Progenitor cell of endocrine pancreas (in vitro differentiated cells): ENCODE measurements at regions not wholly inside any gene's neighbourhood (a gene's known extent, or its start where the extent isn't known, plus 50 kb on each side); places are given as distances from the start of the nearest gene placed in this dataset.

Experiments used
- DNase-seq: peaks from one replicate; pipeline ENCODE4 v3.0.0; 2021; ENCODE audit warnings: low spot score; ENCODE audit not compliant: unreplicated experiment
- H3K27ac Mint-ChIP-seq: 2 replicates; pipeline ENCODE4 v1.8.0; 2021; ENCODE audit warnings: mild to moderate bottlenecking, moderate library complexity, mixed read lengths
- H3K27me3 Mint-ChIP-seq: 2 replicates; pipeline ENCODE4 v1.8.0; 2021; ENCODE audit warnings: mixed read lengths
- H3K36me3 Mint-ChIP-seq: 2 replicates; pipeline ENCODE4 v1.8.0; 2022; ENCODE audit warnings: mixed read lengths; ENCODE audit not compliant: insufficient read depth
- H3K4me1 Mint-ChIP-seq: 2 replicates; pipeline ENCODE4 v1.8.0; 2021; ENCODE audit warnings: low read depth, mixed read lengths
- H3K4me3 Mint-ChIP-seq: 2 replicates; pipeline ENCODE4 v1.8.0; 2021; ENCODE audit warnings: low read depth, mild to moderate bottlenecking, moderate library complexity, mixed read lengths
- H3K9me3 Mint-ChIP-seq: 2 replicates; pipeline ENCODE4 v1.8.0; 2021; ENCODE audit warnings: low read depth, mixed read lengths
- TF ChIP-seq, protein P1 (sequence below): fragments of 200-600 bp; sonication (generic); IDR thresholded peaks from one replicate; pipeline ENCODE4 v1.5.0; 2021; ENCODE audit warnings: antibody characterized with exemption, mild to moderate bottlenecking; ENCODE audit not compliant: unreplicated experiment

DNA sequence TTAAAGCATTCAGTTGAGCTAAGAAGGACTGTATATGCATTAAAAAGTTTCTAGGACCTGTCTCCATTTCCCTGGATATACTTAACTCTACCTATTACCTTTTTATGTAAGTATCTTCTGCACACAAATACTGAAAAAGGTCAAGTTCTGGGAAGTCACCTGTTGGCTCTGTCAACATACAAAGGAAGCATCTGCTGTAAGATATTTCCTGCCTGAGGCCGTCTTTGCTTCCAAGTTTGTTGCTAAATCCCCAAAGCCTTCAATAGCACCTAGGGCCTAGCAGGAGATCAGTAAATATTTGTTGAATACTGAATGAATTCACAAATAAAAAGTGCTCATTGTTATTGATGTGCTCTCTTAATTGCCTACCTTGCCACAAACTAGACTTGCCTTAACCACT lies 188.4 kb downstream of the DUSP6 start:
- H3K27ac Mint-ChIP-seq: no peak overlapping the region
- H3K36me3 Mint-ChIP-seq: no peaks in the 10 kb centered on the region
- no peaks in the 10 kb centered on the region for H3K27me3 Mint-ChIP-seq
- no peaks in the 10 kb centered on the region for H3K9me3 Mint-ChIP-seq
- DNase-seq: no peak
- no peak overlapping the region for H3K4me3 Mint-ChIP-seq
- H3K4me1 Mint-ChIP-seq: peaks cover 3% of the 10 kb centered on the region
- TF ChIP-seq, protein P1, sequence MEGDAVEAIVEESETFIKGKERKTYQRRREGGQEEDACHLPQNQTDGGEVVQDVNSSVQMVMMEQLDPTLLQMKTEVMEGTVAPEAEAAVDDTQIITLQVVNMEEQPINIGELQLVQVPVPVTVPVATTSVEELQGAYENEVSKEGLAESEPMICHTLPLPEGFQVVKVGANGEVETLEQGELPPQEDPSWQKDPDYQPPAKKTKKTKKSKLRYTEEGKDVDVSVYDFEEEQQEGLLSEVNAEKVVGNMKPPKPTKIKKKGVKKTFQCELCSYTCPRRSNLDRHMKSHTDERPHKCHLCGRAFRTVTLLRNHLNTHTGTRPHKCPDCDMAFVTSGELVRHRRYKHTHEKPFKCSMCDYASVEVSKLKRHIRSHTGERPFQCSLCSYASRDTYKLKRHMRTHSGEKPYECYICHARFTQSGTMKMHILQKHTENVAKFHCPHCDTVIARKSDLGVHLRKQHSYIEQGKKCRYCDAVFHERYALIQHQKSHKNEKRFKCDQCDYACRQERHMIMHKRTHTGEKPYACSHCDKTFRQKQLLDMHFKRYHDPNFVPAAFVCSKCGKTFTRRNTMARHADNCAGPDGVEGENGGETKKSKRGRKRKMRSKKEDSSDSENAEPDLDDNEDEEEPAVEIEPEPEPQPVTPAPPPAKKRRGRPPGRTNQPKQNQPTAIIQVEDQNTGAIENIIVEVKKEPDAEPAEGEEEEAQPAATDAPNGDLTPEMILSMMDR: no peak

DNA sequence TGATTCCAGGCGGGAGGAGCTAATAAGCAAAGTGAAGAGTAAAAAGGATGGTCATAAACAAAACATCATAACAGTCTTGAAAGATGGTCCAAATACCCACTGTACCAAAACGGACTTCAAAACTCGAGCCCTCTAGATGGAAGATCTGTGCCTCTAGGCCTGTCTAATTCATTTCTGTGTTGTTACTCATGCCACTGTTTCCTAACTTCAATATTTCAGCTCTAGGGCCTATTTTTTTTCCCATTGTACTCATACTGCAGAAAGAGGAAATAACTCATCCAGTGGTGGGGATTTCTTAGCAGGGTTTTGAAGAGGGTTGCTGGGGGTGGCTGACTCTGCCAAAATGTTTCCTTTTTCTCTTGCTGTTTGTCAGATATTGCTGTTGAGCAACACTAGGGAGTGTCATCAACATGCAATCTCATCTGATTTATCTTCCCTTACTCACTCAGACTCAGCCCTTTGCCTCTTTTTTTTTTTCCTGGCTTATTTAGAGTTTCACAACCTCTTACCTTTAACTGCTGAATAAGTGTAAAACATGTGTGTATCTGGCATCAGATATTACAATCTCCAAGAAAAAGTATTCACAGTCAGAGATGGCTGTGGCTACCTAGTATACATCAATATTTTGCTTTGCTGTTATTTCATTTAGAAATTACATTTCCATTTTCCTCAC lies 189.6 kb downstream of the DUSP6 start:
- Mint-ChIP-seq H3K4me1 (peaks cover 4% of the 10 kb centered on the region), H3K4me3 (no peak overlapping the region), H3K9me3 (no peaks in the 10 kb centered on the region), H3K36me3 (no peaks in the 10 kb centered on the region), H3K27ac (no peak overlapping the region), H3K27me3 (no peaks in the 10 kb centered on the region)
- DNase-seq: no peak
- TF ChIP-seq, protein P1: no peak

DNA sequence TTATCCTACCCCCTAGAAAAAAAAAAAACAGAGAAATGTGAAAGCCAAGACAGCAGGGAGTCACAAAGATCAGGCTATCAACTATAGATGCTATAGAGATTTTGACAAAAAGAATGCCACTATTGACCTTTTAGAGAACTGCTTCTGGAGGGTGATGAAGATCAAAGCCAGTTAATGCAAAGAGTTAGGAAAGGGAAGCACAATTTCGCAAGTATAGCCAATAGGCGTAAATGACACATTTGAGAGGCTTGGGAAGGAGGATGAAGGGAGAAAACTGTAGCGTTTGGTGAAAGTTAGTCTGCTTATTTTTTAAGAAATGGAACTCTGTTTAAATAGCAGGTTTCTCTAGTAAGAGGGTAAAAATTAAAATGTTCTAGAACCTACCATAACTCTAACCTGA lies 190.7 kb downstream of the DUSP6 start:
- H3K27me3 Mint-ChIP-seq: no peaks in the 10 kb centered on the region
- no peak overlapping the region for H3K4me3 Mint-ChIP-seq
- no peaks in the 10 kb centered on the region for H3K9me3 Mint-ChIP-seq
- peaks cover 12% of the 10 kb centered on the region for H3K4me1 Mint-ChIP-seq
- DNase-seq: no peak
- H3K36me3 Mint-ChIP-seq: no peaks in the 10 kb centered on the region
- TF ChIP-seq, protein P1: no peak
- H3K27ac Mint-ChIP-seq: no peak overlapping the region

DNA sequence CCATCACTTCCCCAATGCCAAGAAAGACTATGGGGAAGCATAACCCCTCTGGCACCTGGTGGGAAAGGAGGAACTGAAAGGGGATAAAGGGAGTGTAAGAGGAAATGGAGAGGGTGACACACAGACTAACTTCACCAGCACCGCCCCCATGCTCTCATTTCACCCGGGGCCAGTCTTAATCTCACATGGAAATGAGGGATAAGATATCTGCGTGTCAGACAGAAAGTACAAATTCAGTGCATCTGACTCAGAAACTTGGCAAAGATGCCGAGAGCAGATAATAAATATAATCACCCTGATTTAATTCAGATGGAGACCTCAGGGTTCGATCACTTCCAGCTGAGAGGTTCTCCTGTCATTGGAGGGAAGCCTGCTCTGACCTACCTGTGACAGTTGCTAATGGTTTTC lies 191.6 kb downstream of the DUSP6 start:
- no peaks in the 10 kb centered on the region for H3K9me3 Mint-ChIP-seq
- TF ChIP-seq, protein P1: no peak
- H3K36me3 Mint-ChIP-seq: no peaks in the 10 kb centered on the region
- H3K4me1 Mint-ChIP-seq: peaks cover 12% of the 10 kb centered on the region
- H3K27ac Mint-ChIP-seq: no peak overlapping the region
- H3K4me3 Mint-ChIP-seq: no peak overlapping the region
- no peaks in the 10 kb centered on the region for H3K27me3 Mint-ChIP-seq
- DNase-seq: no peak

DNA sequence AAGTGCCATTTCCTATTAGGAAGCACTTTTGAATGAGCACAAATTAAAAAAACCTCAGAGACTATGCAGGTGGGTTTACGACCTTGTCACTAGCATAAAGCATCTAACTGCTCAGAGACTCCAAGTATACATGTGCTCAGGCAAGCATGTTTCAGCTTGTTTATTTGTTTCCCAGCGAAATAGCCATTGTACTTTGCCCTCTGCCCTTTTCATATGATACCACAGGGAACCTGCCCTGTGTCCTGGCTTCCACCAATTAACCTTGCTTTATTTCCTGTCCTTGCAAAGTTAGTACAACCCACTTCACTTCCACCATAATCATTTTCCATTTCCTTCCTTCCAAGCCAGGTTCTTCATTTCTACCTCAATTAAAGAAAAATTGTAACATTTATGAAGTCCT lies 194.9 kb downstream of the DUSP6 start:
- TF ChIP-seq, protein P1: no peak
- peaks cover 9% of the 10 kb centered on the region for H3K4me1 Mint-ChIP-seq
- DNase-seq: no peak
- no peak overlapping the region for H3K27ac Mint-ChIP-seq
- H3K9me3 Mint-ChIP-seq: peaks cover 7% of the 10 kb centered on the region
- H3K36me3 Mint-ChIP-seq: no peaks in the 10 kb centered on the region
- no peaks in the 10 kb centered on the region for H3K27me3 Mint-ChIP-seq
- H3K4me3 Mint-ChIP-seq: no peak overlapping the region
